GM19025 (cell line): ENCODE measurements at regions not wholly inside any gene's neighbourhood (a gene's known extent, or its start where the extent isn't known, plus 50 kb on each side); places are given as distances from the start of the nearest gene placed in this dataset.

Experiments used
- ATAC-seq: cut with Tn5 transposase; IDR thresholded peaks from one replicate; pipeline ENCODE4 v1.9.1; 2021; ENCODE audit warnings: mild to moderate bottlenecking, low read depth, moderate library complexity; ENCODE audit not compliant: unreplicated experiment

GRCh38 chr3:143206955-143207337 is 87.4 kb downstream of the CHST2 start:
- ATAC-seq = no peak

DNA sequence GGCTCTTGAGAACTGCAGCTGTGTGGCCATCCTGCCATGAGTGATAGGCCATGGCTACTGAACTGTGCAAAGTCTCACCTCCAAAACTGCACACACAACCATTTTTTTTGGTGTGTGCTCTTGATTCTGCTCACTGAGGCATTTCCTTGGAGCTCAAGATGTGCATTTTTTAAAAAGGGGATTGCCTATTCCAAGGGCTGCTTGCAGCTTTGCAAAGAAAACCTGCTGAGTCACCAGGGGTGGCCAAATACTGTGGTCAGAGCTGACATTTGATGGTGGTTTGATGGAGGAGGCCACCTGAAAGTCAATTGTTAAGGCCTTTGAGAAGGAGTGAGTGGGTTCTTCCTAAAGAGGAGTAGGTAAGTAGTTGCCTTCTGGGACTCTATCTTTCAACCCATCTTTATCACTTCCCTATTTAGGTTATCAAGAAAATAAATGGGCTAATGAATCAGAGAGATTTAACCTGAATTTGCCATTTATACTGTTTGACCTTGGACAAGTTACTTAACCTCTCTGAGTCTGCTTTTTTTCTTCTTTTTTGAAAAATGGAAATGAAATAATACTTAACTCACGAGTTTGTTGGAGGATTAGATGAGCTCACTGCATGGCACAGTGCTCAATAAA is 87.9 kb downstream of the CHST2 start:
- peak; percentile 79 for ATAC-seq

GRCh38 chr3:143208976-143209714 is 89.6 kb downstream of the CHST2 start:
- no peak for ATAC-seq

GRCh38 chr3:143209715-143210059 is 90.1 kb downstream of the CHST2 start:
- ATAC-seq = no peak

GRCh38 chr3:143210141-143210540 is 90.6 kb downstream of the CHST2 start:
- ATAC-seq = no peak

DNA sequence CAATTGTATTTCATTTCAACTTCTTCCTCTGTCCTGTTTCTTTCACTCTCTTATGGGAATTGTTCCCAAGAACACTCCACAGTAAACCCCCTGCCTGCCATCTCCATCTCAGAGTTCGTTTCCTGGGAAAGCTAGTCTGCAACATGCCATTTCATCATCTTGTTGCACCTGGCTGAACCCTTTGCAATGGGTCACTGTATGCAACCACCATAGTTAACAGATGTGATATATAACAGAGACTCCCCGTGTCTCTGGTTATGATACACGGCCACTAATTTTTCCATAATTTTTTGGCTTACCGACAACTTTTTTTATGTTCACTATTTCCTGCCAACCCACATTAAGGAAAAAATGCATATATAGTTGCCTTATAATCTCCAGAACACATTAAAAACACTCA is 95.5 kb downstream of the CHST2 start:
- ATAC-seq = no peak
